ENCODE measurements at regions not wholly inside any gene's neighbourhood (a gene's known extent, or its start where the extent isn't known, plus 50 kb on each side); places are given as distances from the start of the nearest gene placed in this dataset.

DNA sequence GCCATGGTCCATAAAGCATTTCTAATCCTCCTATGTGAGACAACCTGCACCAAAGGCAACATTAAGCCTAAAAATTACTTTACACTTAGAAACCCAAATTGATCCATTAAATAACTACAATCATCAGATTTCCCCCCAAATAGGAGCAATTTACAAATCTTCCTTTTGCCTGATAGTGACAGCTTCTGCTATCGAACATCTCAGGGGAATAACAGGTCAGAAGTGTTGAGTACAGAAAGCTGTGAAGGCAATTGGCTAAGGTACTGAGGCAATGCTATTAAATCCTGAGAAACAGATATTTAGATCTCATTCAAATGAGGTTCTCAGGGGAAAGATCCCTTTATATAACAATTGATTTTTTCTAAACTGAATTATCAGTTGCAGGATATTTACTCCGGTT lies 141.1 kb downstream of the PIK3R1 start:
- no peaks in the 10 kb centered on the region for H4K20me1 ChIP-seq (ENCODE audit: insufficient read depth)
- H3K9me3 ChIP-seq: no peaks in the 10 kb centered on the region
- no peaks in the 10 kb centered on the region for H3K79me2 ChIP-seq (ENCODE audit: insufficient read depth)
- H3K27ac ChIP-seq (ENCODE audit: low read depth in 2 of 2, low read length in 1 of 2): no peak overlapping the region
- CTCF ChIA-PET: no interaction called here
- no peaks in the 10 kb centered on the region for H3K36me3 ChIP-seq (replicated peaks in 1 of 2; ENCODE audit: control insufficient read depth in 1 of 2, insufficient read depth in 2 of 2, low read length in 1 of 2)
- DNase-seq: no peak
- peaks cover 0 to 3% of the 10 kb centered on the region in 2 experiments; a peak in 1 of 4 replicates for H3K4me1 ChIP-seq (ENCODE audit: control insufficient read depth in 1 of 2, insufficient read depth in 2 of 2, low read depth in 1 of 2, low read length in 1 of 2)
- TF ChIP-seq, protein P1, sequence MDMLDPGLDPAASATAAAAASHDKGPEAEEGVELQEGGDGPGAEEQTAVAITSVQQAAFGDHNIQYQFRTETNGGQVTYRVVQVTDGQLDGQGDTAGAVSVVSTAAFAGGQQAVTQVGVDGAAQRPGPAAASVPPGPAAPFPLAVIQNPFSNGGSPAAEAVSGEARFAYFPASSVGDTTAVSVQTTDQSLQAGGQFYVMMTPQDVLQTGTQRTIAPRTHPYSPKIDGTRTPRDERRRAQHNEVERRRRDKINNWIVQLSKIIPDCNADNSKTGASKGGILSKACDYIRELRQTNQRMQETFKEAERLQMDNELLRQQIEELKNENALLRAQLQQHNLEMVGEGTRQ (IDR thresholded peaks at IDR 0.05; ENCODE audit: borderline replicate concordance, low read depth, low read length): no peak
- TF ChIP-seq, protein P2, sequence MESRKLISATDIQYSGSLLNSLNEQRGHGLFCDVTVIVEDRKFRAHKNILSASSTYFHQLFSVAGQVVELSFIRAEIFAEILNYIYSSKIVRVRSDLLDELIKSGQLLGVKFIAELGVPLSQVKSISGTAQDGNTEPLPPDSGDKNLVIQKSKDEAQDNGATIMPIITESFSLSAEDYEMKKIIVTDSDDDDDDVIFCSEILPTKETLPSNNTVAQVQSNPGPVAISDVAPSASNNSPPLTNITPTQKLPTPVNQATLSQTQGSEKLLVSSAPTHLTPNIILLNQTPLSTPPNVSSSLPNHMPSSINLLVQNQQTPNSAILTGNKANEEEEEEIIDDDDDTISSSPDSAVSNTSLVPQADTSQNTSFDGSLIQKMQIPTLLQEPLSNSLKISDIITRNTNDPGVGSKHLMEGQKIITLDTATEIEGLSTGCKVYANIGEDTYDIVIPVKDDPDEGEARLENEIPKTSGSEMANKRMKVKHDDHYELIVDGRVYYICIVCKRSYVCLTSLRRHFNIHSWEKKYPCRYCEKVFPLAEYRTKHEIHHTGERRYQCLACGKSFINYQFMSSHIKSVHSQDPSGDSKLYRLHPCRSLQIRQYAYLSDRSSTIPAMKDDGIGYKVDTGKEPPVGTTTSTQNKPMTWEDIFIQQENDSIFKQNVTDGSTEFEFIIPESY (IDR thresholded peaks at IDR 0.05; ENCODE audit: borderline replicate concordance, low read depth): no peak
- TF ChIP-seq POLR2AphosphoS5 (IDR thresholded peaks at IDR 0.05; ENCODE audit: low read depth, low read length): no peak
- TF ChIP-seq, protein P3, sequence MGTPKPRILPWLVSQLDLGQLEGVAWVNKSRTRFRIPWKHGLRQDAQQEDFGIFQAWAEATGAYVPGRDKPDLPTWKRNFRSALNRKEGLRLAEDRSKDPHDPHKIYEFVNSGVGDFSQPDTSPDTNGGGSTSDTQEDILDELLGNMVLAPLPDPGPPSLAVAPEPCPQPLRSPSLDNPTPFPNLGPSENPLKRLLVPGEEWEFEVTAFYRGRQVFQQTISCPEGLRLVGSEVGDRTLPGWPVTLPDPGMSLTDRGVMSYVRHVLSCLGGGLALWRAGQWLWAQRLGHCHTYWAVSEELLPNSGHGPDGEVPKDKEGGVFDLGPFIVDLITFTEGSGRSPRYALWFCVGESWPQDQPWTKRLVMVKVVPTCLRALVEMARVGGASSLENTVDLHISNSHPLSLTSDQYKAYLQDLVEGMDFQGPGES (IDR thresholded peaks at IDR 0.05; ENCODE audit: low read depth, low read length): no peak
- TF ChIP-seq TCF12 (IDR thresholded peaks at IDR 0.05): no peak
- TF ChIP-seq GABPA (IDR thresholded peaks at IDR 0.05; ENCODE audit: low read depth): no peak
- no peak for TF ChIP-seq SMC3 (IDR thresholded peaks at IDR 0.05; ENCODE audit: low read depth, low read length)
- TF ChIP-seq TEAD4 (IDR thresholded peaks at IDR 0.05; ENCODE audit: borderline replicate concordance, insufficient read depth): no peak
- no peak for TF ChIP-seq MXI1 (IDR thresholded peaks at IDR 0.05; ENCODE audit: low read depth, low read length)
- H3F3A ChIP-seq (replicated peaks; ENCODE audit: insufficient read depth): no peaks in the 10 kb centered on the region
- H3K4me3 ChIP-seq (ENCODE audit: low read depth in 2 of 2, low read length in 1 of 2): no peak overlapping the region
- POLR2A ChIA-PET: no interaction called here
- H3K9me2 ChIP-seq: no peaks in the 10 kb centered on the region
- H3K9ac ChIP-seq: no peak overlapping the region
- H3K4me2 ChIP-seq: no peak overlapping the region
- no peaks in the 10 kb centered on the region for H3K27me3 ChIP-seq (ENCODE audit: insufficient read depth)
- no peak overlapping the region for H2AFZ ChIP-seq (ENCODE audit: low read depth)
- 73% methylated on average over 2 of the region's 2 CpGs for WGBS (ENCODE audit: low lambda C conversion rate)

DNA sequence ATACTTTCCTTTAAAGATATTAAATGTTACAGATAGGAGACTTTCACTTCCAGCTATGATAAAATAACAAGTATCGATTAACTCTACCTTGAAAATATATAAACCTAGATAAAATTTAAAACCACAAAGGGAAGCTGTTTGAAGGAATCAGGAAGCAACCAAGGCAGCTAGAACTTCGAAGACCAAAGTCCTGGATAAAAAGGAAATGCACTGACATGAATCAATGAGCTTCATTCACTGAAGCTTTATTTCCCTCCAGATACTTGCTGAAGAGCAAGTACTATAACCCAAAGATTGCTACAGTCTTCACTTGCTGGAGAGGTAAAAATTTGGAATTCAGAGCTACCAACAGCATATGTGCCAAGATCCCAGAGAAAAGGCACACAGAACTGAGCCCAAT lies 144.1 kb downstream of the PIK3R1 start:
- WGBS (ENCODE audit: low lambda C conversion rate): 59% methylated on average over 2 of the region's 2 CpGs
- CTCF ChIA-PET: no interaction called here
- H3K9me3 ChIP-seq: no peaks in the 10 kb centered on the region
- TF ChIP-seq, protein P2 (IDR thresholded peaks at IDR 0.05; ENCODE audit: borderline replicate concordance, low read depth): no peak
- TF ChIP-seq RAD21 (IDR thresholded peaks at IDR 0.05; ENCODE audit: low read length): no peak
- TF ChIP-seq, protein P4, sequence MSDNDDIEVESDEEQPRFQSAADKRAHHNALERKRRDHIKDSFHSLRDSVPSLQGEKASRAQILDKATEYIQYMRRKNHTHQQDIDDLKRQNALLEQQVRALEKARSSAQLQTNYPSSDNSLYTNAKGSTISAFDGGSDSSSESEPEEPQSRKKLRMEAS (IDR thresholded peaks at IDR 0.05; ENCODE audit: low read depth): no peak
- TF ChIP-seq RFX5 (IDR thresholded peaks at IDR 0.05; ENCODE audit: low read length): no peak
- TF ChIP-seq ELF1 (IDR thresholded peaks at IDR 0.05): no peak
- TF ChIP-seq MXI1 (IDR thresholded peaks at IDR 0.05; ENCODE audit: low read depth, low read length): no peak
- TF ChIP-seq, protein P5, sequence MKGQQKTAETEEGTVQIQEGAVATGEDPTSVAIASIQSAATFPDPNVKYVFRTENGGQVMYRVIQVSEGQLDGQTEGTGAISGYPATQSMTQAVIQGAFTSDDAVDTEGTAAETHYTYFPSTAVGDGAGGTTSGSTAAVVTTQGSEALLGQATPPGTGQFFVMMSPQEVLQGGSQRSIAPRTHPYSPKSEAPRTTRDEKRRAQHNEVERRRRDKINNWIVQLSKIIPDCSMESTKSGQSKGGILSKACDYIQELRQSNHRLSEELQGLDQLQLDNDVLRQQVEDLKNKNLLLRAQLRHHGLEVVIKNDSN (IDR thresholded peaks at IDR 0.05; ENCODE audit: borderline replicate concordance, low read depth): no peak
- no peak for TF ChIP-seq FOSL2 (IDR thresholded peaks at IDR 0.05; ENCODE audit: borderline replicate concordance, low read depth)
- TF ChIP-seq, protein P6, sequence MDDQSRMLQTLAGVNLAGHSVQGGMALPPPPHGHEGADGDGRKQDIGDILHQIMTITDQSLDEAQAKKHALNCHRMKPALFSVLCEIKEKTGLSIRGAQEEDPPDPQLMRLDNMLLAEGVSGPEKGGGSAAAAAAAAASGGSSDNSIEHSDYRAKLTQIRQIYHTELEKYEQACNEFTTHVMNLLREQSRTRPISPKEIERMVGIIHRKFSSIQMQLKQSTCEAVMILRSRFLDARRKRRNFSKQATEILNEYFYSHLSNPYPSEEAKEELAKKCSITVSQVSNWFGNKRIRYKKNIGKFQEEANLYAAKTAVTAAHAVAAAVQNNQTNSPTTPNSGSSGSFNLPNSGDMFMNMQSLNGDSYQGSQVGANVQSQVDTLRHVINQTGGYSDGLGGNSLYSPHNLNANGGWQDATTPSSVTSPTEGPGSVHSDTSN (IDR thresholded peaks at IDR 0.05): no peak
- TF ChIP-seq CHD2 (IDR thresholded peaks at IDR 0.05; ENCODE audit: low read length, partially characterized antibody): no peak
- no peak for TF ChIP-seq SIN3A (IDR thresholded peaks at IDR 0.05; ENCODE audit: borderline replicate concordance, low read depth, low read length)
- TF ChIP-seq FOXJ3 (CRISPR knock-in tag; IDR thresholded peaks at IDR 0.05): no peak
- TF ChIP-seq, protein P3 (IDR thresholded peaks at IDR 0.05; ENCODE audit: low read depth, low read length): no peak

More for the DNA sequence above, 144.1 kb downstream of the PIK3R1 start:
- Histone ChIP-seq H3K9me2 (no peaks in the 10 kb centered on the region), H3K27me3 (ENCODE audit: insufficient read depth) (no peaks in the 10 kb centered on the region), H2AFZ (ENCODE audit: low read depth) (no peak overlapping the region), H3K9ac (no peak overlapping the region), H3F3A (replicated peaks; ENCODE audit: insufficient read depth) (no peaks in the 10 kb centered on the region), H3K4me1 (ENCODE audit: control insufficient read depth in 1 of 2, insufficient read depth in 2 of 2, low read depth in 1 of 2, low read length in 1 of 2) (no peaks in the 10 kb centered on the region; a peak in 1 of 4 replicates), H3K4me2 (no peak overlapping the region), H4K20me1 (ENCODE audit: insufficient read depth) (no peaks in the 10 kb centered on the region), H3K79me2 (ENCODE audit: insufficient read depth) (no peaks in the 10 kb centered on the region), H3K27ac (ENCODE audit: low read depth in 2 of 2, low read length in 1 of 2) (no peak overlapping the region), H3K4me3 (ENCODE audit: low read depth in 2 of 2, low read length in 1 of 2) (no peak overlapping the region), H3K36me3 (replicated peaks in 1 of 2; ENCODE audit: control insufficient read depth in 1 of 2, insufficient read depth in 2 of 2, low read length in 1 of 2) (no peaks in the 10 kb centered on the region)
- DNase-seq: no peak
- POLR2A ChIA-PET: no interaction called here
